ENCODE measurements at regions not wholly inside any gene's neighbourhood (a gene's known extent, or its start where the extent isn't known, plus 50 kb on each side); places are given as distances from the start of the nearest gene placed in this dataset.

GRCh38 chr4:33453436-33453835 lies 2733.3 kb downstream of the PCDH7 start:
- Histone ChIP-seq H3K9me2 (replicated peaks; ENCODE audit: low read length) (no peaks in the 10 kb centered on the region), H4K20me1 (ENCODE audit: low read length) (no peaks in the 10 kb centered on the region), H3K79me2 (ENCODE audit: low read length) (no peaks in the 10 kb centered on the region), H3K4me2 (ENCODE audit: low read length) (no peak overlapping the region), H3K4me1 (ENCODE audit: insufficient read depth, low read length) (no peaks in the 10 kb centered on the region), H3K9ac (ENCODE audit: low read length) (no peak overlapping the region), H3K36me3 (ENCODE audit: low read depth, low read length) (no peaks in the 10 kb centered on the region), H3K27me3 (ENCODE audit: low read length) (no peaks in the 10 kb centered on the region), H3K4me3 (ENCODE audit: low read length) (no peak overlapping the region), H3F3A (ENCODE audit: low read length, unreplicated experiment) (no peaks in the 10 kb centered on the region), H2AFZ (ENCODE audit: low read length) (no peak overlapping the region), H3K27ac (ENCODE audit: low read length) (no peak overlapping the region), H3K9me3 (ENCODE audit: low read length) (no peaks in the 10 kb centered on the region)
- ChIA-PET CTCF (no interaction called here), POLR2A (ENCODE audit: unreplicated experiment) (no interaction called here)
- ATAC-seq (no peak), DNase-seq (no peak)
- TF ChIP-seq EZH2 (IDR thresholded peaks at IDR 0.05; ENCODE audit: low read length, unreplicated experiment): no peak
- no peak for TF ChIP-seq EZH2phosphoT487 (IDR thresholded peaks at IDR 0.05; ENCODE audit: borderline replicate concordance, low read length)
- TF ChIP-seq CTCF (conservative IDR thresholded peaks at IDR 0.05; ENCODE audit: low read depth, low read length): no peak
- intact Hi-C loops (cut with micrococcal nuclease): no loop called here
- no TSS peak for BruUV-seq (replicated peaks)

- no peaks in the 10 kb centered on the region for H3K9me2 ChIP-seq (replicated peaks; ENCODE audit: low read length)
- H3K9me3 ChIP-seq (ENCODE audit: low read length): no peaks in the 10 kb centered on the region
- H3K27ac ChIP-seq (ENCODE audit: low read length): no peak overlapping the region
- no peak overlapping the region for H2AFZ ChIP-seq (ENCODE audit: low read length)
- TF ChIP-seq EZH2 (IDR thresholded peaks at IDR 0.05; ENCODE audit: low read length, unreplicated experiment) (no peak), EZH2phosphoT487 (IDR thresholded peaks at IDR 0.05; ENCODE audit: borderline replicate concordance, low read length) (no peak), CTCF (conservative IDR thresholded peaks at IDR 0.05; ENCODE audit: low read depth, low read length) (no peak)
- intact Hi-C loops (cut with micrococcal nuclease): no loop called here
- H3F3A ChIP-seq (ENCODE audit: low read length, unreplicated experiment): no peaks in the 10 kb centered on the region
- H3K4me1 ChIP-seq (ENCODE audit: insufficient read depth, low read length): no peaks in the 10 kb centered on the region
- H3K36me3 ChIP-seq (ENCODE audit: low read depth, low read length): no peaks in the 10 kb centered on the region
- H3K4me2 ChIP-seq (ENCODE audit: low read length): no peak overlapping the region
- DNase-seq (no peak), ATAC-seq (no peak)
- no peaks in the 10 kb centered on the region for H3K27me3 ChIP-seq (ENCODE audit: low read length)
- H3K4me3 ChIP-seq (ENCODE audit: low read length): no peak overlapping the region
- no peak overlapping the region for H3K9ac ChIP-seq (ENCODE audit: low read length)
- no peaks in the 10 kb centered on the region for H4K20me1 ChIP-seq (ENCODE audit: low read length)
- H3K79me2 ChIP-seq (ENCODE audit: low read length): no peaks in the 10 kb centered on the region
- BruUV-seq (replicated peaks): no TSS peak
- CTCF ChIA-PET: no interaction called here
- POLR2A ChIA-PET (ENCODE audit: unreplicated experiment): no interaction called here
Measured at GRCh38 chr4:33453916-33454315, 2733.7 kb downstream of the PCDH7 start.

GRCh38 chr4:33465565-33465964 lies 2745.4 kb downstream of the PCDH7 start:
- intact Hi-C loops (cut with micrococcal nuclease): loop anchor here (10.0 kb wide), 1 partner anchor 59 kb away; no protein-coding TSS in a partner anchor
- ATAC-seq (no peak), DNase-seq (no peak)
- no peak for TF ChIP-seq EZH2phosphoT487 (IDR thresholded peaks at IDR 0.05; ENCODE audit: borderline replicate concordance, low read length)
- no peak for TF ChIP-seq EZH2 (IDR thresholded peaks at IDR 0.05; ENCODE audit: low read length, unreplicated experiment)
- no peak for TF ChIP-seq CTCF (conservative IDR thresholded peaks at IDR 0.05; ENCODE audit: low read depth, low read length)
- Histone ChIP-seq H3K27ac (ENCODE audit: low read length) (no peak overlapping the region), H3K4me3 (ENCODE audit: low read length) (no peak overlapping the region), H3F3A (ENCODE audit: low read length, unreplicated experiment) (no peaks in the 10 kb centered on the region), H3K4me1 (ENCODE audit: insufficient read depth, low read length) (no peaks in the 10 kb centered on the region), H4K20me1 (ENCODE audit: low read length) (no peaks in the 10 kb centered on the region), H3K27me3 (ENCODE audit: low read length) (no peaks in the 10 kb centered on the region), H3K79me2 (ENCODE audit: low read length) (no peaks in the 10 kb centered on the region), H3K36me3 (ENCODE audit: low read depth, low read length) (no peaks in the 10 kb centered on the region), H3K9ac (ENCODE audit: low read length) (no peak overlapping the region), H2AFZ (ENCODE audit: low read length) (no peak overlapping the region), H3K4me2 (ENCODE audit: low read length) (no peak overlapping the region), H3K9me2 (replicated peaks; ENCODE audit: low read length) (no peaks in the 10 kb centered on the region), H3K9me3 (ENCODE audit: low read length) (no peaks in the 10 kb centered on the region)
- POLR2A ChIA-PET (ENCODE audit: unreplicated experiment): no interaction called here
- no TSS peak for BruUV-seq (replicated peaks)
- CTCF ChIA-PET: no interaction called here
